Heart left ventricle (tissue), 16 donors: ENCODE measurements at regions not wholly inside any gene's neighbourhood (a gene's known extent, or its start where the extent isn't known, plus 50 kb on each side); places are given as distances from the start of the nearest gene placed in this dataset.

Experiments used
- ATAC-seq, 4 donors: fragments of 200-7000 bp; cut with Tn5 transposase; one replicate each; pipeline ENCODE4 v1.9.1; 2020 to 2022; ENCODE audit warnings: moderate library complexity in 4 of 4, mild to moderate bottlenecking in 3 of 4, moderate number of reproducible peaks in 1 of 4
- DNase-seq, 5 donors: peaks; one replicate each; pipeline ENCODE4 v3.0.0-alpha.2; 2020
- H3K27ac ChIP-seq, 12 donors: fragments of 200-600 bp; sonication (generic) in 4 of 12; one replicate each; pipeline versions ENCODE4 v1.5.0 to v1.8.0; 2016 to 2022; ENCODE audit warnings: mild to moderate bottlenecking in 2 of 12
- H3K27me3 ChIP-seq, 9 donors: fragments of 200-600 bp; sonication (generic) in 2 of 9; one replicate each; pipeline versions ENCODE4 v1.5.1 to v1.8.0; 2016 to 2022; ENCODE audit warnings: mild to moderate bottlenecking in 3 of 9
- H3K36me3 ChIP-seq, 9 donors: fragments of 200-600 bp; sonication (generic) in 2 of 9; one replicate each; pipeline versions ENCODE4 v1.5.0 to v1.8.0; 2018 to 2022; ENCODE audit warnings: mild to moderate bottlenecking in 2 of 9
- H3K4me1 ChIP-seq, 12 donors: fragments of 200-600 bp; sonication (generic) in 4 of 12; one replicate each; pipeline versions ENCODE4 v1.5.0 to v1.8.0; 2016 to 2022; ENCODE audit warnings: mild to moderate bottlenecking in 3 of 12
- H3K4me3 ChIP-seq, 12 donors: fragments of 200-600 bp; sonication (generic) in 4 of 12; one replicate each; pipeline versions ENCODE4 v1.5.0 to v1.8.0; 2017 to 2022; ENCODE audit warnings: mild to moderate bottlenecking in 9 of 12, moderate library complexity in 4 of 12
- H3K9me3 ChIP-seq, 12 donors: fragments of 200-600 bp; sonication (generic) in 4 of 12; one replicate each; pipeline versions ENCODE4 v1.5.0 to v1.8.0; 2016 to 2022; ENCODE audit warnings: mild to moderate bottlenecking in 1 of 12
- POLR2A ChIP-seq, 2 donors: fragments of 450-650 bp; IDR thresholded peaks; one replicate each; pipeline ENCODE4 v1.6.1; 2017; ENCODE audit warnings: antibody characterized with exemption in 2 of 2, mild to moderate bottlenecking in 2 of 2, moderate library complexity in 2 of 2
- WGBS, 4 donors: extraction: QIAGEN DNeasy Blood & Tissue Kit in 2 of 4; methylation state at CpG; one replicate each; pipeline versions ENCODE4 v1.1.5 to v1.1.7; 2013 to 2018; 5-methylcytosine and 5-hydroxymethylcytosine counted together
- intact Hi-C, 10 donors: fragments of 100-400 bp; cut with DNase I; formaldehyde crosslinking; loops; one replicate each; pipeline versions ENCODE4 v1.11.1 to v1.14.2; 2022
- TF ChIP-seq, protein P1 (sequence below), 12 donors: fragments of 200-600 bp; sonication (generic) in 4 of 12; IDR thresholded peaks; one replicate each; pipeline versions ENCODE4 v1.5.0 to v1.8.0; 2018 to 2022; ENCODE audit warnings: antibody characterized with exemption in 12 of 12, mild to moderate bottlenecking in 5 of 12
- donor health status: ischemic (EF 13 %, LVEDD 7.1; RV severe dilation, severe dysfunction).
- donor health status: healthy with polysubstance abuse.
- donor health status: DM: no; HTN: yes; CAD: no.
- donor health status: DM: no; HTN: no; CAD: no.
- donor health status: ischemic (EF 25% LVEDD 6.9; RV normal size, moderate dysfunction).
- donor health status: ischemic (EF 25% LVEDD 5.7; RV mildly dilated, moderate dysfunction).
- donor health status: healthy.
- donor health status: DM: yes; HTN: yes; CAD: no.
- donor health status: ischemic (EF 35%, LVEDD 5.7; RV mildly dilated, moderate dysfunction).
- donor health status: nonischemic (EF 11% LVEDD 7.7; RV severe dilation, severe dysfunction).
- donor health status: DM: yes; HTN: yes; CAD: no.
- donor health status: PGD.
- donor health status: ischemic (EF 29% LVEDD 5.4; RV normal size, mild dysfunction).
- donor health status: nonischemic (EF 23%, LVEDD 6.1; RV moderate dilation, normal function).

DNA sequence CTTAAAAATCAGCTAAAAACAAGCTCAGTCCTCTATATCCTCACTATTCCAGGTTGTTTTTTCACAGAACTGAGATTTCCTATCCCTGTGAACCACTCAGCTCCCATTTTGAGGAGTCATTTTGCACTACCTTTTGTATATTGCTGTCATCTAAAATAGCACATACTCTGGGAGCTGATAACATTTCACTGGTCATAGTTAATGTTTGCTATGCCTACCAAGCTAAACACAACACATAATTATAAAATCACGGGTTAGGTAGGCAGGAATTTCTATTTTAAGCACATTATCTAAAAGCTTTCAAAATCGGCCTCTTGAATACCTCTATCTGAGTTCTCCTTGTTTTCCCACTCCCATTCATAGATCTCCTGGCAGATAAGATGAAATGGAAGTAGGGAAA, 882.0 kb upstream of the INTU start:
- Histone ChIP-seq H3K9me3 (peaks cover 0 to 26% (median 0%) of the 10 kb centered on the region in 12 donors), H3K27me3 (no peaks in the 10 kb centered on the region), H3K4me1 (peaks cover 0 to 11% (median 0%) of the 10 kb centered on the region in 12 donors), H3K4me3 (no peak overlapping the region), H3K27ac (peak overlapping the region in 10 of 12 donors; percentile 8 to 68 (median 57)), H3K36me3 (no peaks in the 10 kb centered on the region)
- WGBS, 4 donors = 17 to 30% (median 20%) methylated on average over 2 of the region's 2 CpGs
- DNase-seq (no peak), ATAC-seq (peak; percentile 76 to 93 (median 92))
- intact Hi-C loops = no loop called here
- no peak for TF ChIP-seq POLR2A (IDR thresholded peaks at IDR 0.05)
- TF ChIP-seq, protein P1, sequence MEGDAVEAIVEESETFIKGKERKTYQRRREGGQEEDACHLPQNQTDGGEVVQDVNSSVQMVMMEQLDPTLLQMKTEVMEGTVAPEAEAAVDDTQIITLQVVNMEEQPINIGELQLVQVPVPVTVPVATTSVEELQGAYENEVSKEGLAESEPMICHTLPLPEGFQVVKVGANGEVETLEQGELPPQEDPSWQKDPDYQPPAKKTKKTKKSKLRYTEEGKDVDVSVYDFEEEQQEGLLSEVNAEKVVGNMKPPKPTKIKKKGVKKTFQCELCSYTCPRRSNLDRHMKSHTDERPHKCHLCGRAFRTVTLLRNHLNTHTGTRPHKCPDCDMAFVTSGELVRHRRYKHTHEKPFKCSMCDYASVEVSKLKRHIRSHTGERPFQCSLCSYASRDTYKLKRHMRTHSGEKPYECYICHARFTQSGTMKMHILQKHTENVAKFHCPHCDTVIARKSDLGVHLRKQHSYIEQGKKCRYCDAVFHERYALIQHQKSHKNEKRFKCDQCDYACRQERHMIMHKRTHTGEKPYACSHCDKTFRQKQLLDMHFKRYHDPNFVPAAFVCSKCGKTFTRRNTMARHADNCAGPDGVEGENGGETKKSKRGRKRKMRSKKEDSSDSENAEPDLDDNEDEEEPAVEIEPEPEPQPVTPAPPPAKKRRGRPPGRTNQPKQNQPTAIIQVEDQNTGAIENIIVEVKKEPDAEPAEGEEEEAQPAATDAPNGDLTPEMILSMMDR (IDR thresholded peaks at IDR 0.05) = no peak

DNA sequence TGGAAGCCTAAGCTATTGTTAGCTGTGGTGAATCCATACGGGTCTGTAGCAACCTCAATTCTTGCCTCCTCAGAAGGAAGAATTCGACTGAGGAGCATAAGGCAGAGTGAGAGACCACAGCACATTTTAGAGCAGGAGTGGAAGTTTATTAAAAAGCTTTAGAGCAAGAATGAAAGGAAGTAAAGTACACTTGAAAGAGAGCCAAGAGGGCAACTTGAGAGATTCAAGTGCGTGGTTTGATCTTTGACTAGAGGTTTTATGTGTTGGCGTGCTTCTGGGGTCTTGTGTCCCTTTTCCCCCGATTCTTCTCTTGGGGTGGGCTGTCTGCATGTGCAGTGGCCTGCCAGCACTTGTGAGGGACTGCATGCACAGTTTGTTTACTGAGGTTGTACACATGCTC, 880.6 kb upstream of the INTU start:
- Histone ChIP-seq H3K27ac (no peak overlapping the region), H3K36me3 (no peaks in the 10 kb centered on the region), H3K27me3 (no peaks in the 10 kb centered on the region), H3K4me1 (peaks cover 0 to 11% (median 0%) of the 10 kb centered on the region in 12 donors), H3K9me3 (peaks cover 0 to 12% (median 0%) of the 10 kb centered on the region in 12 donors), H3K4me3 (no peak overlapping the region)
- intact Hi-C loops = no loop called here
- WGBS, 4 donors = 67 to 79% (median 72%) methylated on average over 5 of the region's 5 CpGs
- ATAC-seq = no peak
- TF ChIP-seq, protein P1 (IDR thresholded peaks at IDR 0.05) = no peak
- TF ChIP-seq POLR2A (IDR thresholded peaks at IDR 0.05) = no peak
- DNase-seq = no peak

DNA sequence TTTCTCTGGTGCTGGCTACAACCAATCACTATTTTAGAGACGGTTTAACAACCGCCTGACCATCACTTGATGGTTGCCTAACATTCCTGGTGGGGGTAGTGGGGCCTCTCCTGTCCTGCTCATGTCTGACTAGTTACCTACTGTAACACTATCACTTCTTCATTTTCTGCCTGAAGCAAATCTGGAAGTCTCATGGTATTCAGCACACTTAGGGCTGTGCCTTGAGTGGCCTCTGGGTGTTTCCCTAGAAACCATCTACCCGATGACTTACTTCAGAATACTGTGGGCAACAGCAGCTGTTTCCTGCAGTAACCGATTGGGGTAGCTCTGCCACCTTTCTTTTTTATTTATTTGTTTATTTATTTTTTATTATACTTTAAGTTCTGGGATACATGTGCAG, 880.1 kb upstream of the INTU start:
- DNase-seq (no peak), ATAC-seq (no peak)
- intact Hi-C loops = no loop called here
- TF ChIP-seq POLR2A (IDR thresholded peaks at IDR 0.05) = no peak
- TF ChIP-seq, protein P1 (IDR thresholded peaks at IDR 0.05) = no peak
- no peak overlapping the region for H3K27ac ChIP-seq
- 74 to 88% (median 83%) methylated on average over 4 of the region's 4 CpGs for WGBS, 4 donors
- H3K4me1 ChIP-seq = peaks cover 0 to 11% (median 0%) of the 10 kb centered on the region in 12 donors
- H3K4me3 ChIP-seq = no peak overlapping the region
- H3K36me3 ChIP-seq = no peaks in the 10 kb centered on the region
- peaks cover 0 to 6% (median 0%) of the 10 kb centered on the region in 12 donors for H3K9me3 ChIP-seq
- H3K27me3 ChIP-seq = no peaks in the 10 kb centered on the region

DNA sequence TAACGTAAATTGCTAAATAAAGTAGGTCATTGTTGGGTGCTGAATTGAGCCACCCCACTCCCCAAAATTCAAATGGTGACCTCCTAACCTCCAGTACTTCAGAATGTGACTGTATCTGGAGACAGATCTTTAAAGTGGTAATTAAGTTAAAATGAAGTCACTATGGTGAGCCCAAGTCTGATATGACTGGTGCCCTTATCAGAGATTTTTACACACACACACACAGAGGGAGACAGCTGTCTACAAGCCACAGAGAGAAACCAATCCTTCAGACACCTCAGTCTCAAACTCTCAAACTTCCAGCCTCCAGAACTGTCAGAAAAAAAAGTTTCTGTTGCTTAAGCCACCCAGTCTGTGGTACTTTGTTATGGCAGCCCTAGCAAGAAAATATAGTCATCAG, 879.2 kb upstream of the INTU start:
- 66 to 87% (median 80%) methylated on average over 1 of the region's 1 CpG for WGBS, 4 donors
- DNase-seq (no peak), ATAC-seq (no peak)

More for the DNA sequence above, 879.2 kb upstream of the INTU start:
- TF ChIP-seq POLR2A (IDR thresholded peaks at IDR 0.05) = no peak
- TF ChIP-seq, protein P1 (IDR thresholded peaks at IDR 0.05) = no peak
- intact Hi-C loops = no loop called here
- Histone ChIP-seq H3K27ac (no peak overlapping the region), H3K9me3 (peaks cover 0 to 6% (median 0%) of the 10 kb centered on the region in 12 donors), H3K4me3 (no peak overlapping the region), H3K36me3 (no peaks in the 10 kb centered on the region), H3K4me1 (peaks cover 0 to 11% (median 0%) of the 10 kb centered on the region in 12 donors), H3K27me3 (no peaks in the 10 kb centered on the region)
